H1 (cell line): ENCODE measurements at regions not wholly inside any gene's neighbourhood (a gene's known extent, or its start where the extent isn't known, plus 50 kb on each side); places are given as distances from the start of the nearest gene placed in this dataset.

ENCODE experiments used
- CHD2 ChIP-seq: IDR thresholded peaks from 2 replicates; pipeline ENCODE4 v1.6.1; 2012; ENCODE audit warnings: low read length, improper control_type of control experiment
- KDM1A ChIP-seq: fragments of 200-600, 300-600 bp; sonication (generic); IDR thresholded peaks from 2 replicates; pipeline ENCODE4 v1.7.1; 2016; ENCODE audit warnings: mild to moderate bottlenecking, low read length, borderline replicate concordance
- NANOG ChIP-seq: IDR thresholded peaks from 2 replicates; pipeline ENCODE4 v1.6.1; 2011; ENCODE audit warnings: low read length, low read depth, mild to moderate bottlenecking, inconsistent platforms; ENCODE audit not compliant: insufficient read depth, poor library complexity, severe bottlenecking
- SRF ChIP-seq: IDR thresholded peaks from 2 replicates; pipeline ENCODE4 v1.6.1; 2011; ENCODE audit warnings: mild to moderate bottlenecking, low read depth, low read length, moderate library complexity

- TF ChIP-seq SRF, result no peak
- TF ChIP-seq NANOG, result no peak
- no peak for TF ChIP-seq KDM1A
- TF ChIP-seq CHD2, result no peak
Observed at GRCh38 chr14:28157887-28158791, 608.4 kb upstream of the FOXG1 start (continued).
